Skeletal muscle satellite cell (primary cell): ENCODE measurements at regions not wholly inside any gene's neighbourhood (a gene's known extent, or its start where the extent isn't known, plus 50 kb on each side); places are given as distances from the start of the nearest gene placed in this dataset.

Experiments
- H3K27me3 ChIP-seq: 2 replicates; pipeline ENCODE4 v1.7.0; 2013; ENCODE audit warnings: low read length; ENCODE audit not compliant: control insufficient read depth, insufficient read depth
- H3K36me3 ChIP-seq: 2 replicates; pipeline ENCODE4 v1.7.0; 2013; ENCODE audit warnings: mild to moderate bottlenecking, control low read depth, low read length; ENCODE audit not compliant: insufficient read depth
- H3K4me1 ChIP-seq: 2 replicates; pipeline ENCODE4 v1.7.0; 2013; ENCODE audit warnings: low read length; ENCODE audit not compliant: control insufficient read depth, insufficient read depth
- H3K4me2 ChIP-seq: 2 replicates; pipeline ENCODE4 v1.7.0; 2013; ENCODE audit warnings: mild to moderate bottlenecking, low read length
- H3K4me3 ChIP-seq: 2 replicates; pipeline ENCODE4 v1.7.0; 2013; ENCODE audit warnings: low read length
- H3K9ac ChIP-seq: 2 replicates; pipeline ENCODE4 v1.7.0; 2013; ENCODE audit warnings: mild to moderate bottlenecking, low read depth, low read length, moderate library complexity
- H3K9me3 ChIP-seq: replicated peaks from 2 replicates; pipeline ENCODE4 v1.7.0; 2013; ENCODE audit warnings: mild to moderate bottlenecking, control low read depth, low read length

DNA sequence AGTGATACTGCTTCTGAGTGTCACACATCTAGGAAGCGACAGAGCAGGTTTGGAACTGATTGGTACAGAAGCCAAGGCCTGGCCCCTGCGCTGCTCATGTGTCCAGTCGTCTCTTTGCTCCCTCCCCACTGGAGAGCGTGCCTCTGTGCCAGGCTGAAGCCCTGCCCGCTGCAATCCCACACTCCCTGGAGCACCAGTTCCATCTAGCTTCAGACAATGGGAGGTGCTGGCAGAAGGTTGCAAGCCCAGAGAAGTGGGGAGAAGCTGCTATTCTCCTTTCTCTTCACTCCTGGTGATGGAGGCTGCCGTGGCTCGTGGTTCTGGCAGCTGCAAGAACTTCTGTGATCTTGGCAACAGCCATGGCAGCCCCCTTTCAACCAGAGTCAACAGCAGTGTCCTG is 250.9 kb downstream of the MATN1 start:
- Histone ChIP-seq H3K9me3 (no peaks in the 10 kb centered on the region), H3K4me1 (no peaks in the 10 kb centered on the region), H3K9ac (no peak overlapping the region), H3K36me3 (no peaks in the 10 kb centered on the region), H3K4me2 (no peak overlapping the region), H3K27me3 (no peaks in the 10 kb centered on the region), H3K4me3 (no peak overlapping the region)

DNA sequence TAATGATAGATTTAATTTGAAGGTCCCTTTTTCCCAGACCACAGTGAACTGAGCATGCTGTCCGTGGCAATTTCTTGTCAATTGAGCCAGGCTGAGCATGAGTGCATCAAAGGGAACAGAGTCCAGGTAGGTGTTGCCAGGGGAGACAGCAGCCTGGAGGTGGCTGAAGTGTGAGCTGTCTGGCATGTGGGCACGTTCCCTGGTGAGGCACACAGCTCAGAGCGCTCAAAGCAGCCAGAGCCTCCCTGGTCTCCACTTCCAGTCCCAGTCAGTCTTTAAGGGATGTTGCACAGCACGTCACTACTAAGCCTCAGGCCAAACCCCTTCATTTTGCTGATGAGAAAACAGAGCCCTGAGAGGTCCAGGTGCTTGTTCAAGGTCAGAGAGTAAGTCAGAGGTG is 251.4 kb downstream of the MATN1 start:
- no peaks in the 10 kb centered on the region for H3K36me3 ChIP-seq
- no peak overlapping the region for H3K4me3 ChIP-seq
- no peak overlapping the region for H3K9ac ChIP-seq
- H3K9me3 ChIP-seq, result no peaks in the 10 kb centered on the region
- no peaks in the 10 kb centered on the region for H3K27me3 ChIP-seq
- no peaks in the 10 kb centered on the region for H3K4me1 ChIP-seq
- no peak overlapping the region for H3K4me2 ChIP-seq

DNA sequence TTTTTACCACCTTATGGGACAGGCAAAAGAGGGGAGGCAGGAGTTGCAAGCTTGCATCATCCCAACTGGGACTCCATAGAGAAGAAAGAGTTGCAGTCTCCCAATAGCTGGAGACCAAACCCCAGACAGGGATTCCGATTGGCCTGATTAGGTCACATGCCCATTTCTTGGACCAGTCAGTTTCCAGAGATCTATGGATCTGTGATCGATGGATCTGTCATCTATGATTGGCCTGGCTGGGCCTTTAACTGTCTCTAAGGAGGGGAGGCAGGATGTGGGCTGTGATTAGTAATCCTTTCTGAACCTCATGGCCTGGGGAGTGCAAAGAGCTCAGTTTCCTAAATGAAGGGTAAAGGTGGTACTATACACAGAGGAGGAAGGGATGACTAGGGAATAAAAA is 252.1 kb downstream of the MATN1 start:
- Histone ChIP-seq H3K9me3 (peaks cover 3% of the 10 kb centered on the region), H3K9ac (no peak overlapping the region), H3K4me3 (no peak overlapping the region), H3K4me2 (no peak overlapping the region), H3K27me3 (no peaks in the 10 kb centered on the region), H3K4me1 (no peaks in the 10 kb centered on the region), H3K36me3 (no peaks in the 10 kb centered on the region)

DNA sequence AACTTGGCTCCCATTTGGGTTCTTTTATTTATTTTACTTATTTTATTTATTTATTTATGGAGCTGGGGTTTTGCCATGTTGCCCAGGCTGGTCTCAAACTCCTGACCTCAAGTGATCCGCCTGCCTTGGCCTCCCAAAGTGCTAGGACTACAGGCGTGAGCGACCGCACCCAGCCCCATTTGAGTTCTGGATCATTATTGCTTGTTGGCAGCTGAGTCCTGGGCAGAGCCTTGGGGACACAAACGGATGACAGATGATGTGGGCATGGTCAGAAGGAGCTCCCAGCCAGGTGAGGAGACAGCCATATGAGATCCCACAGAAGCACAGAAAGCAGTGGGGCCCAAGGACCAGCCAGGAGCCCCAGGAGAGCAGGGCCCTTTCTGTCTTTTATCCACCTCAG is 254.0 kb downstream of the MATN1 start:
- no peaks in the 10 kb centered on the region for H3K36me3 ChIP-seq
- H3K4me3 ChIP-seq, result no peak overlapping the region
- H3K4me2 ChIP-seq, result no peak overlapping the region

DNA sequence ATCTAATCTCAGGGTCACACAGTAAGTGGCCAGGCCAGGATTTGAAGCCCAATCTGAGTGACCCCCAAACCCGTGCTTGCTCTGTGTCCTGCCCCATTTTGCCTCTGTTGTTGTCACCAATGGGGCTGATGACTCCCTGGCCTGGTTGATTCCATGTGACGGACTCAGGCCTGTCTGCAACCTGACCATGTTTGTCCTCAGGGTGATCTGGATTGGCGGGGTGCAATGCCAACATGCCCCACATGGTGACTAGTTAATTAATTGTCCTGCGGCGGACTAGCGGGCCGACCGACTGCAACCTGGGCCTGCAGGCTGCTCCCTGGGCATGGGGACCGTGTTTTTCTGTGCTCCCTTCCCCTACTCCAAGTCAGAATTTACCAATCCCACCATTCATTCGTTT is 256.3 kb downstream of the MATN1 start:
- H3K27me3 ChIP-seq, result no peaks in the 10 kb centered on the region
- no peaks in the 10 kb centered on the region for H3K36me3 ChIP-seq
- H3K4me2 ChIP-seq, result no peak overlapping the region
- no peak overlapping the region for H3K9ac ChIP-seq
- H3K9me3 ChIP-seq, result peaks cover 3% of the 10 kb centered on the region
- H3K4me1 ChIP-seq, result no peaks in the 10 kb centered on the region
- no peak overlapping the region for H3K4me3 ChIP-seq

More for the DNA sequence above, 254.0 kb downstream of the MATN1 start:
- H3K9me3 ChIP-seq, result peaks cover 3% of the 10 kb centered on the region
- H3K9ac ChIP-seq, result no peak overlapping the region
- H3K27me3 ChIP-seq, result no peaks in the 10 kb centered on the region
- H3K4me1 ChIP-seq, result no peaks in the 10 kb centered on the region

DNA sequence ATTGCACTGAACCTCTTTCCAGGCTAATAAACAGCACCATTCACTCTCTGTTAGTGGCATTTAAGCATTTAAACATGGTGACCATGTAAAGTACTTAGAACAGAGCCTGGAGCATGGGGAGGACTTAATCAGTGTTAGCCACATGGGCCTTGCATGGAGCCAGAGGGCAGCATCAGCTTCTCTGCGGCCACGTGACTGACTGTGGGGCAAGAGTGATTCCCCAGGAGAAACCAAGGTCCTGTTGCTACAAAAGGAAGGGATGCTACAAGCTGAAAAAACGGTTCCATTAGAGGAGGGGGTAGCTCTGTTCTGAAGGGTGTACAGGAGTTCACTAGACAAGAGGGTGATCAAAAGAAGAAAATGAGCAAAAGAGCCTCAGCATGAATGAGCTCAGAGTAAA is 256.8 kb downstream of the MATN1 start:
- no peak overlapping the region for H3K4me3 ChIP-seq
- no peak overlapping the region for H3K4me2 ChIP-seq
- no peak overlapping the region for H3K9ac ChIP-seq
- no peaks in the 10 kb centered on the region for H3K36me3 ChIP-seq
- no peaks in the 10 kb centered on the region for H3K27me3 ChIP-seq
- H3K9me3 ChIP-seq, result peaks cover 3% of the 10 kb centered on the region
- no peaks in the 10 kb centered on the region for H3K4me1 ChIP-seq

DNA sequence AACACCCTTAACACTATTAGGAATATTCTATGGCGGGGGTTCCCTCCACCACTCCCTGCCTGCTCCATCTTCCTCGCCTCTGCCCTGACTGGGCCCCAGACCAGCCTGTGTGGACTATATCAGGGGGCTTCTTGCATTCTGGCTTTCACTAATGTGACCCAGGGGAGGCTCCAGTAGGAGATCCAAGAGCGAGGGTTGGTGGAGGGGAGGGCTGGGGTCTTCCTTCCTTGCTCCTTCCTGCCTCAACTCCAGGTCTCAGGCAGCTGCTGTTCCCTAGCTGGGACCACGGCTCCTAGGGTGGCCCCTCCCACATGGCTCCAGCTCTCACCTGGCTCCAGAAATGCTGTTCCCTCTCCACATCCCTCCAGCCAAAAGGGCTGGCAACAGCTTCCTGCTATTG is 257.4 kb downstream of the MATN1 start:
- Histone ChIP-seq H3K4me3 (no peak overlapping the region), H3K36me3 (no peaks in the 10 kb centered on the region), H3K4me2 (no peak overlapping the region), H3K4me1 (no peaks in the 10 kb centered on the region), H3K9me3 (peaks cover 3% of the 10 kb centered on the region), H3K9ac (no peak overlapping the region), H3K27me3 (no peaks in the 10 kb centered on the region)

DNA sequence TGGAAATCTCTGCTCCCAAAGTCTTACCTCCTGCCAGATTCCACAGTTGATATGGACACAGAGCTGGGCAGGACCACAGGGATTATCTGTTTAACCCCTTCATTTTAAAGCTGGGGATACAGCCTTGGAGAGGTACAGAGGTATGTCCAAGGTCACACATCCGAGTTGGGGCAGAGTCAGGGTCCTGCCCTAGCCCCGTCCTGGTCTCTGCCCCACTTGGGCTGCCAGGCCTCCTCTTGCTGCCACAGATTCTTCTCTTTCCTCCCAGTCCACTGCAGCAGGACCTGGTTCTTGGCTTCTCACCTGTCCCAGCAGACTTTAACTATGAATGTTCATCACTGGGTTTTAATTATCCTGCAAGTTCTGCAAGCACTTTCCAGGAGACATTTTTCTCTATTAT is 258.3 kb downstream of the MATN1 start:
- no peaks in the 10 kb centered on the region for H3K36me3 ChIP-seq
- H3K4me3 ChIP-seq, result no peak overlapping the region
- no peak overlapping the region for H3K4me2 ChIP-seq
- no peaks in the 10 kb centered on the region for H3K27me3 ChIP-seq
- H3K9me3 ChIP-seq, result peaks cover 7% of the 10 kb centered on the region
- H3K4me1 ChIP-seq, result no peaks in the 10 kb centered on the region
- H3K9ac ChIP-seq, result no peak overlapping the region

DNA sequence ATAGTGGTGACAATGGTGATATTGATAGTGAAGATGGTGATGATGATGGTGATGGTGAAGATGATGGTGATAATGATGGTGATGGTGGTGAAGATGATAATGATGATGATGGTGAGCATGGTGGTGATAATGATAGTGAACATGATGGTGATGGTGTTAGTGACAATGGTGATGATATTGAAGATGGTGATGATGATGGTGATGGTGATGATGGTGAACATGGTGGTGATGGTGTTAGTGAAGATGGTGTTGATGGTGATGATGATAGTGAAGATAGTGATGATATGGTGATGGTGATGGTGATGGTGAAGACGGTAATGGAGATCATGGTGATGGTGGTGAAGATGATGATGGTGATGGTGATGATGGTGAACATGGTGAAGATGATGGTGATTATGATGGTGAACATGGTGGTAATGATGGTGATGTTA is 259.2 kb downstream of the MATN1 start:
- Histone ChIP-seq H3K27me3 (no peaks in the 10 kb centered on the region), H3K4me1 (no peaks in the 10 kb centered on the region), H3K4me2 (no peak overlapping the region), H3K36me3 (no peaks in the 10 kb centered on the region), H3K9ac (no peak overlapping the region), H3K4me3 (no peak overlapping the region), H3K9me3 (peaks cover 9% of the 10 kb centered on the region)

DNA sequence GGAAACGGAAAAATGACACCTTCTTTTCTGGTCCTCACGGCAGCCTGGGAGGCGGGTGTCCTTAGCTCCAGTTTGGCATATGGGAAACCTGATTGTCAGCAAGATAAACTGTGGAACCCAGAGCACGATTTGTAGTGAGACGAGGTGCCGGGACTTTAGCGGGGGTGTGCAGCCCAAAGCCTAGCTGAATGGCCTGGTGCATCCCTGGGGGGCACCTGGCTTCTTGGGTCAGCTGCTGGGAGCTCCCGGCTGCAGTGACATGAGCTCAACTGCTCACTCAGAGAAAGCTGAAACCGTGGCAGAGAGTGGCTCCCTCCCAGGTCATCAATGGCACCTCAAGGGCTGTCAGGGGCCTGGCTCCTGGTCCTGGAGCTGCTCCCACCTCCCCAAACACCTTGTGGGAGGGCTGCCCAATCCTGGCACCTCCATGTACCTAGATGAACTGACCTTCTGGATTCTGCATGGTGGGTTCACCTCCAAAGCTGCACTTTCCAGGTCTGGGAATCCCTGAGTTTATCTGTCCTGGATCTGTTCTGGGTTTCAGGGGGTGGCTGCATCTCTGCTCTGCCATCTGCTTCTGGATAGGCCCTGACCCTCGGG is 260.5 kb downstream of the MATN1 start:
- H3K4me1 ChIP-seq, result no peaks in the 10 kb centered on the region
- H3K9ac ChIP-seq, result no peak overlapping the region
- no peaks in the 10 kb centered on the region for H3K36me3 ChIP-seq
- no peaks in the 10 kb centered on the region for H3K27me3 ChIP-seq
- peaks cover 9% of the 10 kb centered on the region for H3K9me3 ChIP-seq
- no peak overlapping the region for H3K4me2 ChIP-seq
- no peak overlapping the region for H3K4me3 ChIP-seq

DNA sequence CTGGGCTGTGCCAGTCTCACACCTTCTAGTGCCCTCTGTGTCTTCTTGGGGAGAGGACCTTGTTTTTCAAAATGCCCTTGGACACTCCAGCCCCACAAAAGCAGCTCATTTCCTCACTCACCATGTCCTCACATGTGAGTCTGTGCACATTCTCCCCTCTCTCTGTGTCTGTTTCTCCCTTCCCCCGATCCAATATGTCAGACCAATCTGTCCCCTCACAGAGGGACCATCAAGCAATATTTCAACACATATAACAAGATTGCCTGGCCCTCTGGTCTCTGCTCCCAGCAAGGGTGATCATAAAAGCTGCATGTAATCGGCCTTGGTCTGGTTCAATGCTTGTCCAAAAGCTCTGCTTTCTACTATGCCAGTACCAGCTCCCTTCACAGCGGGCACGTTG is 261.2 kb downstream of the MATN1 start:
- Histone ChIP-seq H3K27me3 (no peaks in the 10 kb centered on the region), H3K4me2 (no peak overlapping the region), H3K9ac (no peak overlapping the region), H3K4me1 (no peaks in the 10 kb centered on the region), H3K9me3 (peaks cover 9% of the 10 kb centered on the region), H3K36me3 (no peaks in the 10 kb centered on the region), H3K4me3 (no peak overlapping the region)

DNA sequence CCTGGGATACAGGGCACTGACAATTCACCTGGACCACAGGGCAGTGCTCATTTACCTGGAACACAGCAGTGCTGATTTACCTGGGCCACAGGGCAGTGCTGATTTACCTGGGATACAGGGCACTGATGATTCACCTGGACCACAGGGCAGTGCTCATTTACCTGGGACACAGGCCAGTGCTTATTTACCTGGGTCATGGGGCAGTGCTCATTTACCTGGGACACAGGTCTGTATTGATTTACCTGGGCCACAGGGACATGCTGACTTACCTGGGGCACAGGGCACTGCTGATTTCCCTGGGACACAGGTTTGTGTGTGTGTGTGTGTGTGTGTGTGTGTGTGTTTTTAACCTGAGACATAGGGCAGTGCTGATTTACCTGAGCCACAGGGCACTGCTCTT is 261.7 kb downstream of the MATN1 start:
- peaks cover 7% of the 10 kb centered on the region for H3K9me3 ChIP-seq
- H3K4me3 ChIP-seq, result no peak overlapping the region
- no peaks in the 10 kb centered on the region for H3K4me1 ChIP-seq
- no peak overlapping the region for H3K9ac ChIP-seq
- no peak overlapping the region for H3K4me2 ChIP-seq
- no peaks in the 10 kb centered on the region for H3K27me3 ChIP-seq
- no peaks in the 10 kb centered on the region for H3K36me3 ChIP-seq
